Neural progenitor cell (in vitro differentiated cells): ENCODE measurements at regions not wholly inside any gene's neighbourhood (a gene's known extent, or its start where the extent isn't known, plus 50 kb on each side); places are given as distances from the start of the nearest gene placed in this dataset.

Experiments used
- DNase-seq: peaks from one replicate; pipeline ENCODE4 v3.0.0-alpha.2; 2016; ENCODE audit warnings: low spot score
- H2AFZ ChIP-seq: fragments of 200-600 bp; sonication (generic); replicated peaks from 2 replicates; pipeline ENCODE4 v1.6.1; 2016; ENCODE audit warnings: antibody characterized with exemption
- H3F3A ChIP-seq: fragments of 200-600 bp; sonication (generic); 2 replicates; pipeline ENCODE4 v1.6.1; 2016; ENCODE audit warnings: antibody characterized with exemption, low read depth
- H3K27ac ChIP-seq: fragments of 200-600 bp; sonication (generic); 2 replicates; pipeline ENCODE4 v1.5.1; 2016; ENCODE audit warnings: mild to moderate bottlenecking
- H3K27me3 ChIP-seq: fragments of 200-600 bp; sonication (generic); 2 replicates; pipeline ENCODE4 v1.6.1; 2016; ENCODE audit warnings: mild to moderate bottlenecking, moderate library complexity
- H3K36me3 ChIP-seq: fragments of 200-600 bp; sonication (generic); 2 replicates; pipeline ENCODE4 v1.5.1; 2016
- H3K4me1 ChIP-seq: fragments of 200-600 bp; sonication (generic); 2 replicates; pipeline ENCODE4 v1.6.1; 2016; ENCODE audit warnings: mixed run types
- H3K4me2 ChIP-seq: fragments of 200-600 bp; sonication (generic); 2 replicates; pipeline ENCODE4 v1.6.1; 2016
- H3K4me3 ChIP-seq: fragments of 200-600 bp; sonication (generic); 2 replicates; pipeline ENCODE4 v1.5.1; 2016
- H3K79me2 ChIP-seq: fragments of 200-600 bp; sonication (generic); 2 replicates; pipeline ENCODE4 v1.6.1; 2016; ENCODE audit warnings: low read depth
- H3K9ac ChIP-seq: fragments of 200-600 bp; sonication (generic); 2 replicates; pipeline ENCODE4 v1.6.1; 2016
- H3K9me3 ChIP-seq: fragments of 200-600 bp; sonication (generic); 2 replicates; pipeline ENCODE4 v1.5.1; 2016; ENCODE audit warnings: low read depth
- H4K20me1 ChIP-seq: fragments of 200-600 bp; sonication (generic); 2 replicates; pipeline ENCODE4 v1.6.1; 2016; ENCODE audit warnings: low read depth
- H3K27ac Mint-ChIP-seq: 3 replicates; pipeline ENCODE4 v1.8.0; 2021; ENCODE audit warnings: mixed read lengths
- H3K27me3 Mint-ChIP-seq: 2 replicates; pipeline ENCODE4 v1.8.0; 2022; ENCODE audit warnings: low read depth, mild to moderate bottlenecking, inconsistent platforms, moderate library complexity, mixed read lengths; ENCODE audit not compliant: insufficient read depth
- H3K36me3 Mint-ChIP-seq: 3 replicates; pipeline ENCODE4 v1.8.0; 2021; ENCODE audit warnings: mixed read lengths
- H3K4me1 Mint-ChIP-seq: 3 replicates; pipeline ENCODE4 v1.8.0; 2021; ENCODE audit warnings: mixed read lengths
- H3K4me3 Mint-ChIP-seq: 3 replicates; pipeline ENCODE4 v1.8.0; 2021; ENCODE audit warnings: mild to moderate bottlenecking, moderate library complexity, mixed read lengths
- H3K9me3 Mint-ChIP-seq: 3 replicates; pipeline ENCODE4 v1.8.0; 2020; ENCODE audit warnings: mixed read lengths
- EZH2 ChIP-seq: fragments of 200-600 bp; sonication (generic); IDR thresholded peaks from 2 replicates; pipeline ENCODE4 v1.6.1; 2017; ENCODE audit warnings: antibody characterized with exemption, mild to moderate bottlenecking, moderate library complexity
- EZH2phosphoT487 ChIP-seq: fragments of 200-600 bp; sonication (generic); IDR thresholded peaks from 2 replicates; pipeline ENCODE4 v1.6.1; 2017; ENCODE audit warnings: antibody characterized with exemption
- TF ChIP-seq, protein P1 (sequence below): fragments of 200-600 bp; sonication (generic); IDR thresholded peaks from 2 replicates; pipeline ENCODE4 v1.5.1; 2017; ENCODE audit warnings: antibody characterized with exemption, mild to moderate bottlenecking

DNA sequence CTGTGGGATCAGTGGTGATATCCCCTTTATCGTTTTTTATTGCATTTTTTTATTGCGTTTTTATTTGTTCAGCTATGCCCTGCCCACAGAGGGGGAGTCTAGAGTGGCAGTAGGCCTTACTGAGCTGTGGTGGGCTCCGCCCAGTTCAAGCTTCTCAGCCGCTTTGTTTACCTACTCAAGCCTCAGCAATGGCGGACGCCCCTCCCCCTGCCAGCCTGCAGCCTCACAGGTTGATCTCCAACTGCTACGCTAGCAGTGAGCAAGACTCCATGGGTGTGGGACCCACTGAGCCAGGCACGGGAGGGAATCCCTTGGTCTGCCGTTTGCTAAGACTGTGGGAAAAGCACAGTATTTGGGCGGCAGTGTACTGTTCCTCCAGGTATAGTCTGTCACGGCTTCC, 500.6 kb upstream of the MCTP2 start:
- Histone ChIP-seq H3F3A (no peaks in the 10 kb centered on the region), H3K27ac (no peak overlapping the region), H3K9ac (no peak overlapping the region), H3K4me1 (no peaks in the 10 kb centered on the region), H3K36me3 (no peaks in the 10 kb centered on the region), H3K4me2 (no peak overlapping the region), H3K79me2 (no peaks in the 10 kb centered on the region), H3K27me3 (no peaks in the 10 kb centered on the region), H2AFZ (no peak overlapping the region), H3K9me3 (peaks cover 12% of the 10 kb centered on the region), H4K20me1 (no peaks in the 10 kb centered on the region), H3K4me3 (no peak overlapping the region)
- no peak overlapping the region for H3K27ac Mint-ChIP-seq
- peaks cover 28% of the 10 kb centered on the region for H3K9me3 Mint-ChIP-seq
- H3K36me3 Mint-ChIP-seq, result peaks cover 12% of the 10 kb centered on the region
- TF ChIP-seq EZH2phosphoT487 (no peak), EZH2 (no peak)
- TF ChIP-seq, protein P1, sequence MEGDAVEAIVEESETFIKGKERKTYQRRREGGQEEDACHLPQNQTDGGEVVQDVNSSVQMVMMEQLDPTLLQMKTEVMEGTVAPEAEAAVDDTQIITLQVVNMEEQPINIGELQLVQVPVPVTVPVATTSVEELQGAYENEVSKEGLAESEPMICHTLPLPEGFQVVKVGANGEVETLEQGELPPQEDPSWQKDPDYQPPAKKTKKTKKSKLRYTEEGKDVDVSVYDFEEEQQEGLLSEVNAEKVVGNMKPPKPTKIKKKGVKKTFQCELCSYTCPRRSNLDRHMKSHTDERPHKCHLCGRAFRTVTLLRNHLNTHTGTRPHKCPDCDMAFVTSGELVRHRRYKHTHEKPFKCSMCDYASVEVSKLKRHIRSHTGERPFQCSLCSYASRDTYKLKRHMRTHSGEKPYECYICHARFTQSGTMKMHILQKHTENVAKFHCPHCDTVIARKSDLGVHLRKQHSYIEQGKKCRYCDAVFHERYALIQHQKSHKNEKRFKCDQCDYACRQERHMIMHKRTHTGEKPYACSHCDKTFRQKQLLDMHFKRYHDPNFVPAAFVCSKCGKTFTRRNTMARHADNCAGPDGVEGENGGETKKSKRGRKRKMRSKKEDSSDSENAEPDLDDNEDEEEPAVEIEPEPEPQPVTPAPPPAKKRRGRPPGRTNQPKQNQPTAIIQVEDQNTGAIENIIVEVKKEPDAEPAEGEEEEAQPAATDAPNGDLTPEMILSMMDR, result no peak
- H3K4me3 Mint-ChIP-seq, result no peak overlapping the region
- DNase-seq, result no peak
- H3K27me3 Mint-ChIP-seq, result no peaks in the 10 kb centered on the region
- H3K4me1 Mint-ChIP-seq, result peaks cover 2% of the 10 kb centered on the region

DNA sequence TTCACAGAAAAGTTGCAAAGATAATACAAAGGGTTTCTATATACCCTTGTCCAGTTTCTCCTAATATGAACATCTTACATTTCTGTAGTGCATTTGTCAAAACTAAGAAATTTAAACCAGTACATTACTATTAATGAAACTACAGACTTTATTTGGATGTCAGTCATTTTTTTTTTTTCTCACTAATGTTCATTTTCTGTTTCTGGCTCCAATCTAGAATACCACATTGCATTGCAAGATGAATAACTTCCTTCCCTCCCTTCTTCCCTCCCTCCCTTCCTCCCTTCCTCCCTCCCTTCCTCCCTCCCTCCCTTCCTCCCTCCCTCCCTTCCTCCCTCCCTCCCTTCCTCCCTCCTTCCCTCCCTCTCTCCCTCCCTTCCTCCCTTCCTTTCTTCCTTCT, 509.2 kb upstream of the MCTP2 start:
- H3K9me3 ChIP-seq, result no peaks in the 10 kb centered on the region
- H3K27ac Mint-ChIP-seq, result no peak overlapping the region

DNA sequence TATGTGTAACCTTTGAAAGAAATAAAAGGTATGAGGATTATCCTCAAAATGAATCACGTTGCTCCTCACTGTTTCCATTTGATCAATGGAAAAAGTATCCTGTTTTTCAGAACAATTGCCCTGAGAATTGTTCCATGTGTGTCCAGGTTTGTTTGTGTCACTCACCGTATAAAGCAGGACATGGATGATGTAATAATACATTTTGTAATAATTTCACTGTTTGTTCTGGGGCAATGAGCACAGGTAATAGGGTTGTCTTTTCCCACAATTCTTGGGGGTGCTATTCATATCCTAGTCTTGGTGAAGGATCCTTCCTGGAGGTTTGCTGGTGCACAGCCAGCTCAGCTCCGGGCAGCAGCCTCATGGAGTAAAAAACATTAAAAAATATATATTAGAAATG, 510.8 kb upstream of the MCTP2 start:
- Mint-ChIP-seq H3K27me3 (no peaks in the 10 kb centered on the region), H3K9me3 (no peaks in the 10 kb centered on the region), H3K27ac (no peak overlapping the region), H3K4me3 (no peak overlapping the region), H3K4me1 (peaks cover 7% of the 10 kb centered on the region), H3K36me3 (peaks cover 9% of the 10 kb centered on the region)
- no peak overlapping the region for H3K4me2 ChIP-seq
- H3K36me3 ChIP-seq, result no peaks in the 10 kb centered on the region
- no peak overlapping the region for H2AFZ ChIP-seq
- H3K79me2 ChIP-seq, result no peaks in the 10 kb centered on the region
- no peak overlapping the region for H3K27ac ChIP-seq
- no peaks in the 10 kb centered on the region for H3F3A ChIP-seq
- no peak overlapping the region for H3K9ac ChIP-seq
- H3K4me3 ChIP-seq, result no peak overlapping the region
- no peaks in the 10 kb centered on the region for H4K20me1 ChIP-seq
- no peak for DNase-seq
- H3K27me3 ChIP-seq, result no peaks in the 10 kb centered on the region
- no peaks in the 10 kb centered on the region for H3K9me3 ChIP-seq
- peaks cover 5% of the 10 kb centered on the region for H3K4me1 ChIP-seq
- TF ChIP-seq, protein P1, result no peak
- TF ChIP-seq EZH2 (no peak), EZH2phosphoT487 (no peak)

More for the DNA sequence above, 509.2 kb upstream of the MCTP2 start:
- H3K9ac ChIP-seq, result no peak overlapping the region
- no peak overlapping the region for H3K27ac ChIP-seq
- no peaks in the 10 kb centered on the region for H3K4me1 ChIP-seq
- no peaks in the 10 kb centered on the region for H4K20me1 ChIP-seq
- H3K36me3 Mint-ChIP-seq, result peaks cover 9% of the 10 kb centered on the region
- H3K4me2 ChIP-seq, result no peak overlapping the region
- H3K36me3 ChIP-seq, result no peaks in the 10 kb centered on the region
- H2AFZ ChIP-seq, result no peak overlapping the region
- H3K4me3 Mint-ChIP-seq, result no peak overlapping the region
- H3K27me3 Mint-ChIP-seq, result no peaks in the 10 kb centered on the region
- H3K9me3 Mint-ChIP-seq, result no peaks in the 10 kb centered on the region
- H3K27me3 ChIP-seq, result no peaks in the 10 kb centered on the region
- no peak for DNase-seq
- H3K4me3 ChIP-seq, result no peak overlapping the region
- H3K79me2 ChIP-seq, result no peaks in the 10 kb centered on the region
- H3K4me1 Mint-ChIP-seq, result no peaks in the 10 kb centered on the region
- no peaks in the 10 kb centered on the region for H3F3A ChIP-seq
- TF ChIP-seq, protein P1, result no peak
- TF ChIP-seq EZH2 (no peak), EZH2phosphoT487 (no peak)
